Breast epithelium (tissue), 4 donors: ENCODE measurements at regions not wholly inside any gene's neighbourhood (a gene's known extent, or its start where the extent isn't known, plus 50 kb on each side); places are given as distances from the start of the nearest gene placed in this dataset.

ENCODE experiments used
- DNase-seq, 2 donors: peaks; one replicate each; pipeline ENCODE4 v3.0.0-alpha.2; 2019; ENCODE audit warnings: low spot score in 2 of 2
- H3K27ac ChIP-seq, 2 donors: fragments of 200-600 bp; sonication (generic) in 1 of 2; one replicate each; pipeline ENCODE4 v1.5.1; 2016 to 2019; ENCODE audit warnings: mild to moderate bottlenecking in 1 of 2
- H3K27me3 ChIP-seq, 2 donors: fragments of 200-600 bp; sonication (generic) in 1 of 2; one replicate each; pipeline versions ENCODE4 v1.5.1 to v1.6.0; 2017 to 2019; ENCODE audit warnings: control low read depth in 1 of 2, mild to moderate bottlenecking in 1 of 2
- H3K36me3 ChIP-seq: fragments of 200-600 bp; one replicate; pipeline ENCODE4 v1.5.1; 2019
- H3K4me1 ChIP-seq, 2 donors: fragments of 200-600 bp; sonication (generic); one replicate each; pipeline ENCODE4 v1.5.1; 2016 to 2019; ENCODE audit warnings: control low read depth in 1 of 2
- H3K4me3 ChIP-seq, 3 donors: fragments of 200-600 bp; sonication (generic); 1 replicate in 2 of 3; 2 replicates in 1 of 3; pipeline ENCODE4 v1.5.1; 2016 to 2019; ENCODE audit warnings: mild to moderate bottlenecking in 3 of 3, moderate library complexity in 2 of 3
- H3K9me3 ChIP-seq, 2 donors: fragments of 200-600 bp; sonication (generic) in 1 of 2; one replicate each; pipeline ENCODE4 v1.5.1; 2016 to 2019; ENCODE audit warnings: control low read depth in 1 of 2
- CTCF ChIP-seq, 3 donors: fragments of 450-650 bp; IDR thresholded peaks; one replicate each; pipeline ENCODE4 v1.5.1; 2016 to 2017; ENCODE audit warnings: antibody characterized with exemption in 3 of 3, mild to moderate bottlenecking in 3 of 3, moderate library complexity in 3 of 3
- POLR2A ChIP-seq: fragments of 450-650 bp; IDR thresholded peaks from one replicate; pipeline ENCODE4 v1.6.1; 2016; ENCODE audit warnings: antibody characterized with exemption, mild to moderate bottlenecking, moderate library complexity
- POLR2AphosphoS5 ChIP-seq, 3 donors: sonication (generic); formaldehyde crosslinking; IDR thresholded peaks; one replicate each; pipeline ENCODE4 v1.6.1; 2017; ENCODE audit warnings: antibody characterized with exemption in 3 of 3
- intact Hi-C: fragments of 100-400 bp; cut with DNase I; formaldehyde crosslinking; loops from one replicate; pipeline ENCODE4 v1.15.1; 2023; ENCODE audit warnings: low total_unique reads

- H3K4me1 ChIP-seq = no peaks in the 10 kb centered on the region
- H3K27ac ChIP-seq = no peak overlapping the region
- H3K4me3 ChIP-seq = no peak overlapping the region
- H3K27me3 ChIP-seq = no peaks in the 10 kb centered on the region
- TF ChIP-seq POLR2AphosphoS5 (IDR thresholded peaks at IDR 0.05) = no peak
- H3K9me3 ChIP-seq = peaks cover 3 to 17% of the 10 kb centered on the region in 2 donors
- intact Hi-C loops = no loop called here
- no peak for DNase-seq
- no peaks in the 10 kb centered on the region for H3K36me3 ChIP-seq
Observed at GRCh38 chr3:68129065-68129464, 474.7 kb upstream of the SUCLG2 start.

GRCh38 chr3:68123231-68123630, 468.8 kb upstream of the SUCLG2 start:
- no peak for DNase-seq
- Histone ChIP-seq H3K27me3 (no peaks in the 10 kb centered on the region), H3K36me3 (no peaks in the 10 kb centered on the region), H3K4me1 (no peaks in the 10 kb centered on the region), H3K4me3 (no peak overlapping the region), H3K9me3 (no peaks in the 10 kb centered on the region), H3K27ac (no peak overlapping the region)
- intact Hi-C loops = no loop called here
- no peak for TF ChIP-seq CTCF (IDR thresholded peaks at IDR 0.05)
- TF ChIP-seq POLR2A = no peak
- no peak for TF ChIP-seq POLR2AphosphoS5 (IDR thresholded peaks at IDR 0.05)

- DNase-seq = no peak
- Histone ChIP-seq H3K27ac (no peak overlapping the region), H3K4me1 (no peaks in the 10 kb centered on the region), H3K36me3 (no peaks in the 10 kb centered on the region), H3K27me3 (no peaks in the 10 kb centered on the region), H3K9me3 (no peaks in the 10 kb centered on the region), H3K4me3 (no peak overlapping the region)
- TF ChIP-seq POLR2AphosphoS5 (IDR thresholded peaks at IDR 0.05) (no peak), POLR2A (no peak)
- intact Hi-C loops = no loop called here
Observed at GRCh38 chr3:68121287-68121686, 466.9 kb upstream of the SUCLG2 start.

GRCh38 chr3:68116580-68116979, 462.2 kb upstream of the SUCLG2 start:
- Histone ChIP-seq H3K4me3 (no peak overlapping the region), H3K36me3 (no peaks in the 10 kb centered on the region), H3K4me1 (no peaks in the 10 kb centered on the region), H3K27me3 (no peaks in the 10 kb centered on the region), H3K9me3 (no peaks in the 10 kb centered on the region), H3K27ac (no peak overlapping the region)
- no peak for TF ChIP-seq CTCF (IDR thresholded peaks at IDR 0.05)
- TF ChIP-seq POLR2AphosphoS5 (IDR thresholded peaks at IDR 0.05) = no peak
- no peak for TF ChIP-seq POLR2A
- intact Hi-C loops = no loop called here
- DNase-seq = no peak

GRCh38 chr3:68103811-68104210, 449.4 kb upstream of the SUCLG2 start:
- no peak for DNase-seq
- TF ChIP-seq CTCF (IDR thresholded peaks at IDR 0.05) = no peak
- no peak for TF ChIP-seq POLR2A
- no peak for TF ChIP-seq POLR2AphosphoS5 (IDR thresholded peaks at IDR 0.05)
- no peak overlapping the region for H3K4me3 ChIP-seq
- H3K9me3 ChIP-seq = peaks cover 0 to 16% of the 10 kb centered on the region in 2 donors
- intact Hi-C loops = loop anchor here (10.0 kb wide), 1 partner anchor 451 kb away; no protein-coding TSS in a partner anchor
- no peaks in the 10 kb centered on the region for H3K27me3 ChIP-seq
- no peaks in the 10 kb centered on the region for H3K36me3 ChIP-seq
- no peaks in the 10 kb centered on the region for H3K4me1 ChIP-seq
- no peak overlapping the region for H3K27ac ChIP-seq

DNA sequence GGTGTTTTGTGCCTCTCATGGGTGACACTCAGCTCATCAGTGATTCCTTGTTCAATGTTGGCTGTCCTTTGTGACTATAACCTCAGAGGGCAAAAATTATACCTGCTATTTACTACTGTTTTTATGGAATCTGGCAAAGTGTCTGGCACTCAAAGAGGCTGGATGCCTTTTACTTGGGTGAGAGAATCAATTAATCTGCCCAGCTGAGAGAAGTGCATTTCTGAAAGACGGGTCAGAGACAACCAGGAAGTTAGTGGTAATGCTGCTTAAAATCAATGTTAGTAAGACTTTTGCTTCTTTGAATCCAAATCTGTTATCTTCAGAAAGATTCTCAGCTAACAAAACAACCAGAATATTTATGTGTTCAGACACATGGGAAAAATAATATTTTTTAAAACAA, 436.2 kb upstream of the SUCLG2 start:
- no peaks in the 10 kb centered on the region for H3K36me3 ChIP-seq
- no peaks in the 10 kb centered on the region for H3K27me3 ChIP-seq
- TF ChIP-seq POLR2A (no peak), POLR2AphosphoS5 (IDR thresholded peaks at IDR 0.05) (no peak), CTCF (IDR thresholded peaks at IDR 0.05) (no peak)
- intact Hi-C loops = no loop called here
- H3K27ac ChIP-seq = no peak overlapping the region
- no peaks in the 10 kb centered on the region for H3K9me3 ChIP-seq
- H3K4me1 ChIP-seq = no peaks in the 10 kb centered on the region
- no peak overlapping the region for H3K4me3 ChIP-seq
- DNase-seq = no peak
